ENCODE measurements at regions not wholly inside any gene's neighbourhood (a gene's known extent, or its start where the extent isn't known, plus 50 kb on each side); places are given as distances from the start of the nearest gene placed in this dataset.
"Not testable (repeated sequence)": the region's sequence is repeated elsewhere in the genome, so short reads cannot be mapped to it uniquely, and the experiment has no call there.

DNA sequence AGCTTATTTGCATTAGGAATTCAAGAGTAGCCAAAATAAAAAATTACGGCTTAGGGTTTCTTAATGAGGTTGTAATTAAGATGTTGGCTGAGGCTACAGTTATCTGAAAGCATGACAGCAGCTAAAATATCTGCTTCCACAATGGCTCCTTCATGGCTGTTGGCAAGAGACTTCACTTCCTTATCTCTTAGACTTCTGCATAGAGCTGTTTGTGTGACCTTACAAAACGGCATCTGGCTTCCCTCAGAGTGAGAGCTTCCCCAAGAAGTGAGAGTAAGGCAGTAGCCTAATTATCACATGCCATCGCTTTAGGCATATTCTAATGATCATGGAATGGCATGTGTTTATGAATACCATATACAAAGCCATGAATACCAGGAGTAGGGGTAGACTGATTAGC lies 57.6 kb downstream of the CCDC59 start:
- no peak for DNase-seq

DNA sequence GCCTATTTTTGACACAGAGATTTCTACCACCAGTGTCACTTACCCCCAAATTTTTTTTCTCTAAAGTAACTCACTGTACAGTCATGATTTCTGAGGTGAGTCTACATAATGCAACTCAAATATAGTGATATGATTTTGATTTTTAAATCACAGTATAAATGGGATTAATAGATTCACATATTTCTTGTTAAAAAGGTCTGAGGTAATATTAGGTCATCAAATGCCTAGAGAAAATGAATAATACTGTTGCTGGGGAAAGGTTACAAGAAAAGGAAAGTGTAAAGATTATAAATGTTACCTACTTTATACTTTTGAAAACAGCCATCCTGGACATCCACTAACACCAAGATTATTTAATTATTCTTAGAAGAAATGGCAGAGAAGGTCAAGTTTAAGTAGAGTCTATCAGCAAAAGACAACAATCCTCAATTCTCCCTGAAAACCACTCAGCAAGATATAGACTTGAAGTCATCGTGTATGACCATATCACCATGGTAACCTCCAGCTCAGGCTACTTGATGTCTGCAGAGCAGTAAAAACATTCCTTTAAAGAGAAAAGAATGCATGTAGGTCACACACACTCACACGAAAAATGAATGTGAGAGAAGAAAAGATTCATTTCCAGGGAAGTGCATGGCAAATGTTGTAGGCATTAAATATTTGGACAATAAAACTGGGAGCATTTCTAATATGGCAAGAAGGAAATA lies 58.7 kb downstream of the CCDC59 start:
- no peak for DNase-seq

DNA sequence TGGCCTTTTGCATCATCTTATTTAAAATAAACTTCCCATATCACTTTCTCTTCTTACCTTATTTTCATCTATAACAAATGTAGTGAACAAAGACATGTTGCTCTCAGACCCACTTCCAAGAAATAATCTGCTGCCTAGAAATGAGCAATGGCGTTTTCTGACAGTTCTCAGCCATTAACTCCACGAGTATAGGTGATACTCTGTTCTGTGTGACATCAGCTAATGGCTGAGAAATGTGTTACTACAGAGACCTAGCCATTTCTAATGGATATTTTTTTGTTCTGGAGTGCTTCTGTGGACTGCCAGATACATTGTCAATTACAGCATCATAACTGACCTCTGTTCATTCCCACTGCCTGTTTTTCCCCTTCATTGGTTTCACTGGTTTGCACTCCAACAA lies 67.8 kb downstream of the CCDC59 start:
- no peak for DNase-seq

DNA sequence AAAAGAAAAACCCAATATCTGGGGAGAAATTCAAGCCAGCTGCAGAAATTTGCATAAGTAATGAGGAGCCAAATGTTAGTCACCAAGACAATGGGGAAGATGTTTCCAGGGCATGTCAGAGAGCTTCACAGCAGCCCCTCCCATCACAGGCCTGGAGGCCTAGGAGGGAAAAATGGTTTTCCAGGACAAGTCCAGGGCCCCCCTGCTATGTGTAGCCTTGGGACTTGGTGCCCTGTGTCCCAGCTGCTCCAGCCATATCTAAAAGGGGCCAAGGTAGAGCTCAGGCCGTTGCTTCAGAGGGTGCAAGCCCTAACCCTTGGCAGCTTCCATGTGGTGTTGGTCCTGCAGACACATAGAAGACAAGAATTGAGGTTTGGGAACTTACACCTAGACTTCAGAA lies 76.9 kb downstream of the CCDC59 start:
- DNase-seq: not testable (repeated sequence)

DNA sequence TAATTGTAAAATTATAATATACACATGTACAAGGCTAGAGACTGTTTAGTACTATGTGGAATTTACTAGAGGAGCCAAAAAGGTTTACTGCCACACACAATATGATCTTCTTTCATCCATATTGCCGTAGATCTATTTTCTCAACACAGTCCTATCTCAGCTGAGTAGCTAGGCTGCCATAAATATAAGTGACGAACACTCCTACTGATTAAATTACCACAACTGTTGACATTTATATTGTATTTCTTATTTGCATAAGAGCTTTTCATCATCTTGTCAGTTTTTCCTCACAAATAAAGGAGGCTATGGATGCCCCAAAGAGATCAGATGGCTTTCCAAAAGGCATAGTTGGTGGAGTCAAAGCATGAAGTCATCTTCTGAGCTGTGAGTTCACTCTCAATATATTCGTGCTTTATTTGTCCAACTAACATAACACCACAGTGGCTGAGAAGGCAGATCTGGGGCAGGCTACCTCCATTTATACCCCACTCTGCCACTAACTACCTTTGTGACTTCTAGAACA lies 78.6 kb downstream of the CCDC59 start:
- no peak for DNase-seq

DNA sequence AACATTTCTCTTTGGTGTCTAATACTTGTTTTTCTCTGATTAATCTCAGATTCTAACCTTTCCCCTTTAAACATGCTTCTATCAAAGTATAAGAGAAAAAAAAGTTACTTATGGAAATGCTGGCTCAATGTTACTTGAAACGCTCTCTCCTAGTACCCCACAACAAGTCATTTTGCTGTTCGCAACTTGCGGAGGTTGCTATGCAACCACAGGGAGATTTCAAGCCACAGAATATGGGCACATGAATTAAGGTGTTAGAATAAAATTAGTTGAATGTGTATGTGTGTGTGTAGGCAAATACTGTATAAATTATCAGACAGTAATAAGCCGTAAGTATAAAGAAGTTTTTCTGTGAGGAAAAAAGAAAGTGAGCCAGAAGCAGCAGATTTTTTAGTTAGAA lies 80.6 kb downstream of the CCDC59 start:
- no peak for DNase-seq

DNA sequence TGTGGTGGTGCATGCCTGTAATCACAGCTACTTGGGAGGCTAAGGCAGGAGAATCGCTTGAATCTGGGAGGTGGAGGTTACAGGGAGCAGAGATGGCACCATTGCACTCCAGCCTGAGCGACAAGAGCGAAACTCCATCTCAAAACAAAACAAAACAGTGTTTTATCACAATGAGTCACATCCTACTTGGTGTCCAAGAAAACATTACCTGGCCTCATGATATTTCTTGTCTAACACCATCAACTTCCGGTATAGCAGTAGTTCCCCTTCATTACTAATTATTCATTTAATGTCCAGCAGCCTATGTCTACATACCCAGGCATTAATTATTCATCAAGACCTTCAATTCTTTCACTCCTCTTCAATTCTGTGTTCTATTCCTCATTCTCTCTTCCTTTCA lies 115.5 kb downstream of the CCDC59 start:
- no peak for DNase-seq

DNA sequence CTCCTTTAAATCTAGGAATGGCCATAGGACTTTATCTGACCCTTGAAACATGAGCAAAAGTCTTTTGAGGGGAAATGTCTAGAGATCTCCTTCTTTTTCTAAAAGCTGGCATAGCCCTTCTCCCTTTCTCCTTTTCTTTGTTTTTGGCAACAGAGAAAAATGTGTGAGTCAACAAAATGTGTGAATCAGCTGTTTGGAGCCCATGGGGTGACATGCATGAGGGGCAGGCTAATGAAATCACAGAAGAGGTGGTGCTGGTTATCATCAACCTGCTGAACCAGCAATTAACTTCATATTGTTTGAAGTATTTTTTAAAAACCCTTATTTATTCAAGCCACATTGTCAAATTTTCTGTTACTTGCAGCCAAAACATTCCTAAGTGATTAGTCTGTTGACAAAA lies 132.3 kb downstream of the CCDC59 start:
- no peak for DNase-seq

DNA sequence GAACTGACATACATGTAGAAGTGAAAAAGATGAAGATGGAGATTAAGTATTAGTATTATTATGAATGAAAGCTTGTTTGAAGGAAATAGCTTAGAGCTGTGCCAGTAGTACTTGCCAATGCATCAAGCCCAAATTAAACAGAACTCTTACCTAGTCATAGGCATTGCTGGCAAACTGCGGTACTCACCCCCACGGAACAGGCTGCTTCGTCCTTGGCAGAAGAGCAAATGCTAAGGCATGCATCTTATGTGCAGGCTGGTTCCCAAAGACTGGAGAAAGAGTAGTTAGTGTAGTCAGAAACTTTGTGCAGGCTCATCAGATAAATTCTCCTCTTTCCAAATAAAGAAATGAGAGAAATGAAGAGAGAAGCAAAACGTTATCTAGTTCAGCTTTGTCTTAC lies 134.8 kb downstream of the CCDC59 start:
- DNase-seq: no peak

DNA sequence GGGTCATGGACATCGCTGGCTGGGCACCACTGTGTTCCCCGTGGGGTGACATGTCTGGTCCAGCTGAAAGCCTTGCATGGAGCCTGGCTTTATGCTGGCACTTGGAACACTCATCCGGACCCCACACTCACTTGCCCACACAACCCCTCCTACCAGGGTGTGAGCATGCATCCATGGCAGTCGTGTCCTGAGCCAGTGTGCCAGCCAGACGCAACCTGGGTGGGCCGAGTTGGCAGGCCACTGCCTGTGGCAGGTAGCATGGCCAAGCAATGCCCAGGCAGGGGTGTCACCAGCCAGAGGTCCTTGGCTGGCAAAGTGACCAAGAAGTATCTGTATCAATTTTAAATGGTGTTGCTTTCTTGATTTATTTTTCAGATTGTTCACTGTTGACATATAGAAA lies 141.7 kb downstream of the CCDC59 start:
- DNase-seq: no peak

DNA sequence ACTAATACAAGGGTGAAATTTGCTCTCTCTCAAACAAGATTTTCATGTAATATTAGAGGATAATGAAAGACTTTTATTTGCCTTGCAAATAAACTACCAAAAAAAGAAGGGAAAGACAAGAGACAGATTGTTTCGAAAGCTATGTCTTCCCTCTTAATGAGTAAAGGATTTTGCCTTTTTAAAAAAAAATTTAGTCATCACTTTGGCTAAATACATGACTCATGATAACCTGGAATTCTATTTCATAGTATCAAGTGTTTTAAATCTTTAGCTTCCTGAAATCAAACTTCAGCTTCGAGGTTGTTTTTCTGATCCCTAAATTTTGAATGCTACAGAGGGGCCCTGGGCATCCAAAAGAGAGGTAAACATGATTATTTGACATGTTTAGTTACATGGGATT lies 144.4 kb downstream of the CCDC59 start:
- DNase-seq: no peak

DNA sequence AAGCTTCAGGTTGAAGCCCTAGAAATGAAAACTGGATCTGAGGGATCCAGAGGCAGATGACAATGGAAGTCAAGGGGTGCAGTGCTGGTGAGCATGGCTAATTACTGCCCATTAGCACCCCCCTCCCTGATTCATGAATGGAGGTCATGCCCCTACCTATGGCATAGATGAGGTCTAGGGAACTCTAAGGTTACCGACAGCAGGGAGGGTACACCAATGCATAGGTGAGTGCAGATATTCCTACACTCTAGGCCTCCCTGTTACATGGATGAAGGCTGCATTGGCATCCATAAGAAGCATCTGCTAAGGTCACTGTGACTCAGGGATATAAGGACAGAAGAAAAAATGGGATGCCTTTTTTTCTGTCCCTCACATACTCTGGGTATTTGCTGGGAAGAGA lies 147.3 kb downstream of the CCDC59 start:
- no peak for DNase-seq

DNA sequence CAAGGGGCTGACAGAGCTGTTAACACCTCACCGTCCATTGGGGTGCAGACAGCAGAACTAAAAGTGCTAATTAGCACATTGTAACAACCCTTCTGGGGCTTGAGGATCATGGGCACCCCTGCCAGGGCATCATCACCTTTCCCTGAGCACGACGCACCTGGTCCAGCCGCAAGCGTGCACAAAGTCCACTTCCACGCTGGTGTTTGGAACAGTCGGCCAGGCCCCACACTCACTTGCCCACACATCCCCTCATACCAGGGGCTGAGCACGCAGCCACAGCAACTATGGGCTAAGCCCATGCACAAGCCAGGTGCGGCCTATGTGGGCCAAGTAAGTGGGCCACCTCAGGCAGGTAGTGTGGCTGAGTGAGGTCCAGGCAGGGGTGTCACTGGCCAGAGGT lies 148.7 kb downstream of the CCDC59 start:
- DNase-seq: no peak

DNA sequence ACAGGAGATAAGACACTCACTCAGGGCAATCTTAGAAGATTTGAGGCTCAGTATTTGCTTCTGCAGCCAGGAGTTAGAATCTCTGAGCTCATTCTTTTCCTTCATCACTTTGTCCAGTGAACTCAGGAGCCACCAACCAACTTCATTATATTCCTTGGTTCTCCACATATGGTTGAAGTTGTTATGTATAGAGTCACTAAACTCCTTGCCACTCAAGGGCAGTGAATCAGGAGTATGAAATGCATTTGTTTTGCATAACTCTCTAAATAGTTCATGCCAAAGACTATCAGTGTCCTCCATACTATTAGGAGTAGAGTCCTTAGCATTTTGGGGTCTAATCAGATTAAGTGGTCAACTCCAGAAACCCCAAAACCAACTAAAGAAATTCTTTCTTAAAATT lies 150.6 kb downstream of the CCDC59 start:
- no peak for DNase-seq

DNA sequence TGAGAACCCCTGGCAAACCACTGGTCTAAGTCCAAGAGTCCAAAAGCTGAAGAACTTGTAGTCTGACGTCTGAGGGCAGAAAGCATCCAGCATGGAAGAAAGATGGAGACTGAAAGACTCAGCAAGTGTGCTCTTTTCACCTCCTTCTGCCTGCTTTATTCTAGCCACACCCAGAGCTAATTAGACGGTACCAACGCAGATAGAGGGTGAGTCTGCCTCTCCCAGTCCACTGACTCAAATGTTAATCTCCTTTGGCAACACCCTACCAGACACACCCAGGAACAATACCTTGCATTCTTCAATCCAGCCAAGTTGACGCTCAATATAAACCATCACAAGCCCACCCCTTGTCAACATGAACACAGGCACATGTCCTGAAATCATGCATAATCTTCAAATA lies 155.1 kb downstream of the CCDC59 start:
- DNase-seq: no peak

DNA sequence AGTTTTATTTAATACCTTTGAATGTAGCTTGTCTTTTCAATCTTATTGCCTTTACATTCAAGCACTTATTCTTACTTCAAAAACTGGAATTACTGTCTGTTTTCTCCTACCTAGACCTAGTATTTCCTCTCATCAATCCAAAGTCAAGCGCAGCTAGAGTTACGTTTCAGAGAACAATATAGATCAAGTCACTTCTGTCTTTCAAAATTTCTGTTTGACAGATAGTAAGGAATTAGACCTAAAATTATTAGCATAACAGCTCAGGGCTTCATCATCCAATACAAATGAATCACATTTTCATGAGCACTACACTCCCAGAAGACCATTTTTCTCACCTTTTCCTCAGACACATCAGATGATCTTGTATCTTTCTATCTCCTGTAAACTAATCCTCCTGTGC lies 170.6 kb downstream of the CCDC59 start:
- DNase-seq: no peak

DNA sequence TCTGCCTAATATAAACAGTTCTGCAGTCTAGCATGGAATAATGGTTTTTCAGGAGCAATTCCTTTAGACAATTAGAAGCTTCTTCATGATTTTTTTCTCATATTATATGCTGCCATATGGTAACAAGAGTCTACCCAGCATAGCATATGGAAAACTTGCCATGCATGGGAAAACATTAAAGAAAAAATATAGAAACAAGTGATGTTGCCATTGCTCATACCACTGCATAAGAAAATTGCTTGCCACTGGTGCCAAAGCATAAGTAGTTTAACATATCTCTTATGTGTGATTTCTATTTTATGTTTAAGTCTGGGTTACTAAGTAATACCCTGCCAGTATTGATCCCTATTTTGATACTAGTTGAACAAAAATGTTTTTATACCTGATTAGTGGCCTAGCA lies 171.2 kb downstream of the CCDC59 start:
- DNase-seq: no peak

DNA sequence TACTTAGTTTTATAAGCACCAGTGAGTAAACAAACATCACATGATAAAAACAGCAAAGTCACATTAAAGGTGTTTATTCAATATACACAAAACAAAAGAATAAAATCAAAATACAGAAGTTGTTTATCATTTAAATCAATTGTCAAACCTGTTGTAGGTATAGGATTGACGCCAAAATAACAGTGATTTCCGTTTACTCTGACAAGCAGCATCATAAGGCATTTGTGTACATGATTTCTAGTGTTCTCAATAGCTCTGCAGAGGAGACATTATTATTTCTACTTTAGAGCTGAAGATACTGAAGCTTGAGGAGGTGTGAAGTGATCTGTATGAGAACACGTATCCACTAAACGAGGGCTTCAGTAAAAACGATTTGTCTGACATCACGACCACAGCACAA lies 171.9 kb downstream of the CCDC59 start:
- DNase-seq: no peak

DNA sequence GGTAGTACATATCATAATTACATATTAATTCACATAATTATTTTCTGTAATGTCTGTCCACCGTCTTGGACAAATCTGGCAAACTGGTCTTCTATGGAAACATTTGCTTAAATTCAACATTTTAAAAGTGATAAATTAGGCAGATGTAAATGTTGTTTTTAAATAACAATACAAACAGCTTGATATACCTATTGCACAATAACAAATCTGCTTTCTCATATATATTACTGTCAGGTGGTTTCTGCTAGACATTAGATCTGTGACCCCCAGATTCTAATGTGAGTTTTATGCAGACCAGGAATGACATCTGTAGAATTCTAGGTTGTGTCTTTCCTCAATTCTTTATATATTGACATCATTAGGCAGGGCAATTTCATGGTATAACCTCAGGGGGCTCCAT lies 173.3 kb downstream of the CCDC59 start:
- DNase-seq: no peak

DNA sequence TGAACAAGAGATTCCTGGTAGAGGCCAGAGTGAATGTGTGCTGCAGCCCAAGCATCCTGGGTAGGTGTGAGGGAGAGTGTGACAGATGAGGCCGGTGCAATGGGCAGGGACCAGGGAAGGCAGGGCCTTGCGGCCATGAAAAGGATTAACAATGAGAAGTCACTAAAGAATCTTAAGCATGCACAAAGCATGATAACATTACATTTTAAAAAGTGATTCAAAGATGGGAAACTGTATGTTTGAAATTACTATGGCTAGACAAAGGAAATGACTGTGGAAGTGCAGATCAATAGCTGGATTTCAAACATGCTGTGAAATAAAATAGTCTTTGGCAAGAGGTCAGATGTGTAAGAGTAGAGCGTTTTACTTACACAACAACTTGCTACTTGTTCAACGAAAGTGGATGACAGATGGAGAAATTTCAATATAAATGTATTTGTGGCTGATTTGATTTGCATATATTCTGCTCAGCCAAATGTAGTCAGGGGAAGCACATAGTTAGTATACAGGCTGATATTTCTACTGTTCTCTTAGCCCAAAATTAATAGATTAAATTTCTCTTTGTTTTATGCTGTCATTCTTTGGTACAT lies 175.5 kb downstream of the CCDC59 start:
- no peak for DNase-seq

DNA sequence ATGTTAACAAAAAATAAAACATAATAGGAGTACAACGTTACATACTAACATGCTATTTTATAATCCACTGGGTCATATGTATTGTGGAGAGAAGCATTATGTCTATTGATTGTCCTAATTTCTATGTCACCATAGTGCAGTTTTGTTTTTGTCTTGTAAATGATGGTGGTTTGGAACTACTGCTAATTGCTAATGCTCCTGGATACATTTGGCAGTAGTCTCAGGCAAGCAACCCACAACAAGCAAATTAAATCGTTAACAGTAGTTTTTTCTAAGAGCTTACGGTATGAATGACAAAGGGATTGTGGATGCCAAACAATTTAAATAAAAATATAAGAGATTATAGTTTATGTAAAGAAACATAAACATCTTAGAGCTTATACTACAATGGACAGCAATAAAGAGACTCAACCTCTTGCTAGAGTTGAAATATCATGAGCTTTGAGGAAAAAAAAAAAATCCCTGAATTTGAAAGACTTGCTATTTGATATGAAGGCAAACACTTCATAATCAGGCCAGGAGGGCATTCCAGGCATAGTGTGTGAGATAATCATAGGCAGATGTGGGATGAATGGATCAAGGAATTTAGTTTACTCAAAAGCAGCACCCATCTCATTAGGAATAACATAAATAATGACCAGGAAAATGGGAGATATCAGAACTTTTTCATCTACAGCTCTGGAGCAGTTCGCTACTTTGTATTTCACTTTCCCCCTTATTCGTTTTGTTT lies 181.3 kb downstream of the CCDC59 start:
- DNase-seq: no peak

DNA sequence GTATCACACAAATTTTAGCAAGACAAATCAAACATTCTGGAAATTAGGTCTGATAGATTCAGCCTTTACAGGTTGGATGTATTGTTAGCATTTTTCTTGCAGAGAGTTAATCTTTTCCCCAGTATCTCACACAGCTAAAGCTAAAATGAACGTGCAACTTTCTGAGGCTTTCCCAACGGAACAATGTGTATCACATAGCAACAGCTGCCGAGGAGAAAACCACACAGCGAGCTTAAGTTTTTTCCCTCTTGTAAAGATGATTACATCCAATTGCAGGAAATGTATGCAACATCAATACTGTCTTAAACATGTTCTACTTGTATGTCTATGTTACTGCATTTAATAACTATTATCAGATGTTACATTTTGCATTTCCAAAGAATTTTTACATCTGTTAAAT lies 182.2 kb downstream of the CCDC59 start:
- no peak for DNase-seq

DNA sequence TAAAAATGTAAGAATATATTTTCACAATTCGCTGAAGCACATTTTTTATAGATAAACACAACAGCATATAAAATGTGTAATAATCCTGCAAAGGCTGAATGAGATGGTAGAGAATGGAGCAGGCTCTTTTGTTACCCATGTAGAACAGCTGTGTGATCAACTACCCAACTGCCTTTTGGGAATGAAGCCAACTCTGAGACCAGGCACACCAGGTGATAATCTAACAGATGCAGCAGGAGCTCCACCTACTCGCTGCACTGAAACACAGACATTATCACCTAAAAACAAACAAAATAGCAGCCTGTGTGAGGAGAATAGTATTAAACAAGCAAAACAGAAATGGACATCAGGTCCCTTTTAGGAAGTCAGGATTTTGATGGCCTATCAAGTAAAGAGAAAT lies 183.3 kb downstream of the CCDC59 start:
- no peak for DNase-seq

DNA sequence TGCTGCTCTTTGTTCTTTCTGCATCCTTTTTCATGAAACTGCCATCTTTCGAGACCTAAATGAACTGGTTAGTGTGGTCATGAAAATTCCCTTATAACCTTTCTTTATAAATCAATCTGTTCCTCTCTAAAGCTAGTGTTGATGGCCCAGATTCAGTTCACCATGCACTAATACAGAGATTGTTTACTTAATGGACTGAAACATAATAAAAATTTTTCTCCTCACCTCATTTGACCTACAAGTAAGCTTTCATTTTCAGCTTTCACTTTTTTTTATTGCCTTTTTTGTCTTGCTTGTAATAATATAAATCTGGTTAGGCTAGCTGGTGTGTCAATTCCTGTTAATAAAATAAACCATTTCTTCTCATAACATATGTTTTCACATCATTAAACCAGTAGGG lies 183.8 kb downstream of the CCDC59 start:
- DNase-seq: no peak
